AG04450 (cell line): ENCODE measurements at regions not wholly inside any gene's neighbourhood (a gene's known extent, or its start where the extent isn't known, plus 50 kb on each side); places are given as distances from the start of the nearest gene placed in this dataset.
A peak's percentile ranks its signal among the peaks of the same experiment; 100 is the strongest.

Experiments
- CTCF ChIA-PET: fragments of 300-600, 350-600 bp; formaldehyde crosslinking; extraction: SDS; loops from one replicate; lab custom pipeline; 2022; ENCODE audit warnings: antibody characterized with exemption, inconsistent platforms; lab: Charles Lee
- POLR2A ChIA-PET: fragments of 350-600 bp; formaldehyde crosslinking; extraction: SDS; loops from one replicate; lab custom pipeline; 2021; ENCODE audit warnings: antibody characterized with exemption, inconsistent platforms; lab: Yijun Ruan, JAX
- DNase-seq: peaks from one replicate; pipeline ENCODE4 v3.0.0-alpha.2; 2011; ENCODE audit warnings: low read depth, low spot score
- H3K27ac ChIP-seq: one replicate; pipeline ENCODE4 v1.5.1; 2012; ENCODE audit warnings: low read depth, low read length, control low read depth
- H3K27me3 ChIP-seq: one replicate; pipeline ENCODE4 v1.6.0; 2012; ENCODE audit warnings: low read length; ENCODE audit not compliant: control insufficient read depth, insufficient read depth
- H3K4me3 ChIP-seq: 2 replicates; pipeline ENCODE4 v1.5.1; 2011; ENCODE audit warnings: mild to moderate bottlenecking, low read depth, low read length, control low read depth
- H3K9me3 ChIP-seq: 2 replicates; pipeline ENCODE4 v1.5.1; 2012; ENCODE audit warnings: low read length; ENCODE audit not compliant: control insufficient read depth, insufficient read depth
- TF ChIP-seq, protein P1 (sequence below): IDR thresholded peaks from 2 replicates; pipeline ENCODE4 v1.5.1; 2011; ENCODE audit warnings: low read depth, low read length, control low read depth, inconsistent platforms

DNA sequence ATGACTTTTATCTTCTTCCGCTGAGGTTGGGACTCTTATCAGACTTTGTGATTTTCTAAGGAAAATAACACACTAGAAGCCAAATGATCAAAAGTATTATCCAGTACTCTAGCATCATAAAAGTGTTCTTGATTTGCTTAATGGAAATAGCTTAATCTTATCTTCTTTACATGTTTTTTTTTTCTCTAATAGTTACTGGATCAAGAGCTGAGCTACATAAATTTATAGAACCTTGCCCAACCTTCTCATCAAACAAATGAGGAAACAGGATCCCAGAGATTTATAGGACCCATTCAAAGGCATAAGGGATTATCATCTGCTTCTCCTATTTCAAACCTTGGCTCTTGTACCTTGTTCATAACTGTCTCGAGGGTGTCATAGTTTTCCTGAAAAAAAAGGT lies 68.3 kb upstream of the WDR17 start:
- TF ChIP-seq, protein P1, sequence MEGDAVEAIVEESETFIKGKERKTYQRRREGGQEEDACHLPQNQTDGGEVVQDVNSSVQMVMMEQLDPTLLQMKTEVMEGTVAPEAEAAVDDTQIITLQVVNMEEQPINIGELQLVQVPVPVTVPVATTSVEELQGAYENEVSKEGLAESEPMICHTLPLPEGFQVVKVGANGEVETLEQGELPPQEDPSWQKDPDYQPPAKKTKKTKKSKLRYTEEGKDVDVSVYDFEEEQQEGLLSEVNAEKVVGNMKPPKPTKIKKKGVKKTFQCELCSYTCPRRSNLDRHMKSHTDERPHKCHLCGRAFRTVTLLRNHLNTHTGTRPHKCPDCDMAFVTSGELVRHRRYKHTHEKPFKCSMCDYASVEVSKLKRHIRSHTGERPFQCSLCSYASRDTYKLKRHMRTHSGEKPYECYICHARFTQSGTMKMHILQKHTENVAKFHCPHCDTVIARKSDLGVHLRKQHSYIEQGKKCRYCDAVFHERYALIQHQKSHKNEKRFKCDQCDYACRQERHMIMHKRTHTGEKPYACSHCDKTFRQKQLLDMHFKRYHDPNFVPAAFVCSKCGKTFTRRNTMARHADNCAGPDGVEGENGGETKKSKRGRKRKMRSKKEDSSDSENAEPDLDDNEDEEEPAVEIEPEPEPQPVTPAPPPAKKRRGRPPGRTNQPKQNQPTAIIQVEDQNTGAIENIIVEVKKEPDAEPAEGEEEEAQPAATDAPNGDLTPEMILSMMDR, result no peak
- CTCF ChIA-PET, result no interaction called here
- Histone ChIP-seq H3K9me3 (no peaks in the 10 kb centered on the region), H3K4me3 (no peak overlapping the region), H3K27me3 (peaks cover 14% of the 10 kb centered on the region), H3K27ac (no peak overlapping the region)
- no peak for DNase-seq
- POLR2A ChIA-PET, result no interaction called here

DNA sequence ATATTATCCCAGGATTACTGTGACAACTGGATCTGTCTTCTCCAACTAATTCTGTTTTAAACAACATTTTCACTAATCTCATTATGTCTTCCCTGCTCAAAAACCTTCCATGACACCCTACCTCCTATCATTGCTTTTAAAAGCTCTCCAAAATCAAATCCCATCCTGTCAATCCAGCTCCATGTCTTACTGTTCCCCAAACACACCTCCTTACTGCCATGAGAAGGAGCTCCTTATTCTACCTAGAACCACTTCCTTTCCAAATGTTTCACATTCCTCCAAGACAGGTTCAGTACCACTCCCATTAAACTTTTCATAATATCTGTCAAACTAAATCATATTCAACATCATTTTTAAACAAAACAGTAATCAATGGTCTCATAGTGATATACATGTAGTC lies 66.9 kb upstream of the WDR17 start:
- Histone ChIP-seq H3K4me3 (no peak overlapping the region), H3K27ac (no peak overlapping the region), H3K9me3 (no peaks in the 10 kb centered on the region), H3K27me3 (peaks cover 16% of the 10 kb centered on the region)
- POLR2A ChIA-PET, result no interaction called here
- TF ChIP-seq, protein P1, result no peak
- no peak for DNase-seq
- CTCF ChIA-PET, result interaction anchor here (1.0 kb wide), 1 partner anchor 36 kb away, joined by 4 read pairs; no protein-coding TSS in a partner anchor

DNA sequence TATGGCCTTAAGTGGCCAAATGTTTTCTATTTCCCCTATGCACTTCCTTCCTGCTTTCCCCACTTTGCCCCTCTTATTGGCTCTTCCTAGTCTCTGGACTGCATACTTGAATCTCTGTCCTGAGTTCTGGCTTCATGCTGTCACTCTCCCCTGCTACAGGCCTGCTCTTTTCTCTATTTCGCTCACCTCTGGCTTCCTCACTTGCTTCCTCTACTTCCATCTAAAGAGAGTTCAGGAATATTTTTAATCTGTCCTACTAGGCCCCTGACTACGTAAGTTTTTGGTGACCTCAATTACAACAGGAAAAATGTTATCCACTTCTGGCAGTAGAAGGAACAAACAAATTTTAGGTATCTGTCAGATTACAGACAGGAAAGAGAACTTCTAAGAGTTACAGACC lies 65.7 kb upstream of the WDR17 start:
- DNase-seq, result no peak
- TF ChIP-seq, protein P1, result no peak
- Histone ChIP-seq H3K27ac (no peak overlapping the region), H3K4me3 (no peak overlapping the region), H3K9me3 (no peaks in the 10 kb centered on the region), H3K27me3 (peaks cover 16% of the 10 kb centered on the region)
- ChIA-PET CTCF (no interaction called here), POLR2A (no interaction called here)

DNA sequence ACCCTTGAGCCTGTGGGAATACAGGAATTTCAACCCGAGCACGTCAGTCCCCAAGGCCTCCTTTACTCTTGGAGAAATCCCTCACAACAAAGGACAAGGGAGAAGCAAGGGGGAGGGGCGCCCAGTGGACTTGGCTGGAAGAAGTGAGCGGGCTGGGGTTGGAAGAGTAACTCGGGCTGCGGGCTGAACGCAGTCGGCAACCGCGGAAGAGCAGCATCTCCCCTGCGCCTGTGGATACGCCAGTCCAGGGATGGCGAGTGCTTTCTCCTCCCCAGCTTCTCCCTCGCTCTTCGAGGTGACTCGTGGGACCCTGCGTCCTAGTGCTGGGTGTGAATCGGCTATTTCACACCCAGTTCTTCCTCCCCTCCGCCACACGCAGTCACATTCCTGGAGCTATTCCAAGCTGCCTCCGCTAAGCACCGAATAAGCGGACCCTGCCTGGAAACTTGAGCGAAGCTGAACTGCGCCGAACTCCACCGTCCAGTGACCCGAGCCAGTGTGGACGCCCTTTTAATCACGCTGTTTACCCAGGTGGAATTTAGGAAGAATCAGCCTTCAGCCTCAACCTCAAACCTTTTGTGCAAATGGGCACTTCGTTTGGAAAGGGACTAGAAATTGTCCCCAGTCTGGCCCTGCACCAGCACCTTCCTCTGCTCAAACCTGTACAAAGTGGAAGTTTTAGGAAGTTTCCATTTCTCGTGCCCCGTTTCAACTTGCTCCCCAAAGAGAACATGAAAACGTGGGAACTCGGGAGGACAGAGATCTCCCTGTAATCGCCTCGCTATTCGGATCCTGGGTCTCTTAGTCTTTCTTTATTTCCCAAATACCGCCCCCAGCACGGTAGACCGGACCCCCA lies 64.3 kb upstream of the WDR17 start:
- no peak for DNase-seq
- CTCF ChIA-PET, result interaction anchor here (0.6 to 1.1 kb wide), 2 partner anchors 16 to 20 kb away, joined by 3 to 6 read pairs; no protein-coding TSS in a partner anchor
- H3K27ac ChIP-seq, result no peak overlapping the region
- H3K9me3 ChIP-seq, result no peaks in the 10 kb centered on the region
- POLR2A ChIA-PET, result no interaction called here
- TF ChIP-seq, protein P1, result no peak
- peak overlapping the region; percentile 51 for H3K4me3 ChIP-seq
- H3K27me3 ChIP-seq, result peaks cover 16% of the 10 kb centered on the region

DNA sequence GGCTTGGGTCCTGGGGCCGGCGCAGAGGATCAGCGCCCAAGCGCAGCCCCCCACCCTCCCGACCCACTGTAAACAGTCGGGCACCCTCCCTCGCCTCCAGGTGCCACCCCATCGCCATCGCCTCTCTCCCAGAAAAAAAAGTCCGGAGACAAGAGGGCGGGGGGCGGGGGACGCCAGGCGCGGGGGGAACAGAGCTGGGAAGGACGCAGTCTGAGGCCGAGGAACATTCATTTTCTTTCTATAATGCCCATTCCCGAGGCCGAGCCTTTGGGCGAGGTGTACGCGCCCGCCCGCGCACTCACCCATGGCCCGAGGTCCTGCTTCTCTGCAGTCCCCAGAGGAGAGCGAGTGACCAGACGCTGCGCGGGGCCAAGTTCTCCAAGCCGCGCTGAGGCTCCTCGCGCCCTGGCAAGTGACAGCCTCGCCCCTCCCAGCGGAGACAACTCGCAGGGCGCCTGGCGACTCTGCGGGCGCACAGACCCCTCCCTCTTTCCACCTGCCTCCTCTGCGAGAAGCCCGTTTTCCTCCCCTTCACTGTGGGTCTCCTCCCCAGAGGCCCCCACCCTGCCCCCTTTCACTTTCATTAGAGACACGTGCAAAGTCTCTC lies 63.5 kb upstream of the WDR17 start:
- CTCF ChIA-PET, result no interaction called here
- H3K27ac ChIP-seq, result no peak overlapping the region
- peaks cover 16% of the 10 kb centered on the region for H3K27me3 ChIP-seq
- TF ChIP-seq, protein P1, result no peak
- H3K4me3 ChIP-seq, result peak overlapping the region; percentile 51
- H3K9me3 ChIP-seq, result no peaks in the 10 kb centered on the region
- DNase-seq, result no peak
- POLR2A ChIA-PET, result no interaction called here
